Caco-2 (cell line): ENCODE measurements at regions not wholly inside any gene's neighbourhood (a gene's known extent, or its start where the extent isn't known, plus 50 kb on each side); places are given as distances from the start of the nearest gene placed in this dataset.

Source experiments
- BruUV-seq: library from RNA; stranded (reverse); fragments of 400-500 nt; replicated peaks from 2 replicates; lab custom pipeline; 2021; lab: Mats Ljungman, UMichigan
- CTCF ChIA-PET: fragments of 300-600 bp; sonication (Branson Sonifier 250); formaldehyde crosslinking; loops from one replicate; lab custom pipeline; 2022; ENCODE audit warnings: antibody characterized with exemption; lab: Charles Lee
- POLR2A ChIA-PET: fragments of 300-600 bp; sonication (Branson Sonifier 250); formaldehyde crosslinking; loops from one replicate; lab custom pipeline; 2022; ENCODE audit warnings: antibody characterized with exemption; lab: Charles Lee
- DNase-seq, 2 experiments: peaks; one replicate each; pipeline versions ENCODE4 v3.0.0 to v3.0.0-alpha.2; 2020 to 2022
- H3K27me3 ChIP-seq: replicated peaks from 2 replicates; pipeline ENCODE4 v1.6.0; 2011; ENCODE audit warnings: low read length; ENCODE audit not compliant: control insufficient read depth, insufficient read depth
- H3K36me3 ChIP-seq: 2 replicates; pipeline ENCODE4 v1.5.1; 2011; ENCODE audit warnings: low read length; ENCODE audit not compliant: control insufficient read depth, insufficient read depth
- H3K4me1 ChIP-seq: fragments of 250-450 bp; sonication (Bioruptor Pico); 2 replicates; pipeline ENCODE4 v1.5.1; 2020; ENCODE audit warnings: mild to moderate bottlenecking
- H3K4me3 ChIP-seq: 2 replicates; pipeline ENCODE4 v1.5.1; 2011; ENCODE audit warnings: low read depth, mild to moderate bottlenecking, control low read depth, low read length
- H3K9me3 ChIP-seq: fragments of 250-450 bp; sonication (Bioruptor Pico); 2 replicates; pipeline ENCODE4 v1.5.1; 2020; ENCODE audit warnings: mild to moderate bottlenecking, moderate library complexity
- H3K27ac Mint-ChIP-seq: one replicate; pipeline ENCODE4 v1.8.0; 2022; ENCODE audit warnings: mixed read lengths; ENCODE audit not compliant: unreplicated experiment
- H3K27me3 Mint-ChIP-seq: one replicate; pipeline ENCODE4 v1.8.0; 2022; ENCODE audit warnings: mixed read lengths; ENCODE audit not compliant: insufficient read depth, unreplicated experiment
- H3K36me3 Mint-ChIP-seq: one replicate; pipeline ENCODE4 v1.8.0; 2022; ENCODE audit warnings: mild to moderate bottlenecking, mixed read lengths; ENCODE audit not compliant: insufficient read depth, unreplicated experiment
- H3K4me1 Mint-ChIP-seq: one replicate; pipeline ENCODE4 v1.8.0; 2022; ENCODE audit warnings: low read depth, mixed read lengths; ENCODE audit not compliant: unreplicated experiment
- H3K4me3 Mint-ChIP-seq: one replicate; pipeline ENCODE4 v1.8.0; 2022; ENCODE audit warnings: mild to moderate bottlenecking, moderate library complexity, mixed read lengths; ENCODE audit not compliant: unreplicated experiment
- H3K9me3 Mint-ChIP-seq: one replicate; pipeline ENCODE4 v1.8.0; 2022; ENCODE audit warnings: mixed read lengths; ENCODE audit not compliant: unreplicated experiment
- intact Hi-C: fragments of 100-400 bp; cut with micrococcal nuclease; formaldehyde crosslinking; loops from one replicate; pipeline ENCODE4 v1.10.0; 2022; ENCODE audit not compliant: unreplicated experiment
- TF ChIP-seq, protein P1 (sequence below), 2 experiments: fragments of 200-600 bp in 1 of 2; IDR thresholded peaks; 1 replicate in 1 of 2; 2 replicates in 1 of 2; pipeline versions ENCODE4 v1.5.1 to v1.8.0; 2011 to 2022; ENCODE audit warnings: antibody characterized with exemption in 1 of 2, control low read depth in 1 of 2, inconsistent platforms in 1 of 2, low read depth in 1 of 2, low read length in 1 of 2, mild to moderate bottlenecking in 1 of 2, moderate library complexity in 1 of 2; ENCODE audit not compliant: insufficient read depth in 1 of 2, severe bottlenecking in 1 of 2, unreplicated experiment in 1 of 2

DNA sequence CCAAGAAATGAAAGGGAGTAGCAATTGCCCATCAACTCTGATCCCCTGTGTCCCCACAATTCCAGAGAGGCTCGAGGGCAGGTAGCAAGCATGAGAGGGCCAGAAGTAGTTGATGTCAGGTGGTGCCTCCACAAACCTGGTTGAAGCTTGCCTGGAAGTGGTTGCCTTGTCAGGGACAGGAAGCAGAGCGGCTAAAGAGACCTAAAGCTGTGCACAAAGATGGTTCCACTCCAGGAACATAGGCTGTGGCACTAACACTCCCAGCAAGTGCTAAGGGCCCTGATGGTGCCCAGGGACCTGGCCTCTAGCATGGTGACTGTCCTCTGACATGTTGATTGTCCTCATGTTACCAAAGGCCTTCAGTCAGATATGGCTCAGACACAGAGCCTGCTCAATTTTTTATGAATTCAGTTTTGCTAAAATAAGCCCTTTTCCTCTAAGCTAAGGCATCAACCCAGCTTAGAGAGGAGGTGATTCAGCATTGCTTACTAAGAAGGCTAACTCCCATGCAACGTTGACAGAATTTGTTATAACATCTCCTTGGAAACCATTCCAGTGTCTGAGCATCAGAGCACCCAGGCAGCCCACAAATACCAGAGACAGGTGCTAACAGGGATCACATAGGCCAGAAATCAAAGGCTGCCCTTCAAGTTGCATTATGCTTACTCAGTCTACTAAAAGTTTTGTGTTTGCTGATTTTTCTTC lies 196.3 kb upstream of the ARHGAP20 start:
- no peaks in the 10 kb centered on the region for H3K36me3 ChIP-seq
- TF ChIP-seq, protein P1, sequence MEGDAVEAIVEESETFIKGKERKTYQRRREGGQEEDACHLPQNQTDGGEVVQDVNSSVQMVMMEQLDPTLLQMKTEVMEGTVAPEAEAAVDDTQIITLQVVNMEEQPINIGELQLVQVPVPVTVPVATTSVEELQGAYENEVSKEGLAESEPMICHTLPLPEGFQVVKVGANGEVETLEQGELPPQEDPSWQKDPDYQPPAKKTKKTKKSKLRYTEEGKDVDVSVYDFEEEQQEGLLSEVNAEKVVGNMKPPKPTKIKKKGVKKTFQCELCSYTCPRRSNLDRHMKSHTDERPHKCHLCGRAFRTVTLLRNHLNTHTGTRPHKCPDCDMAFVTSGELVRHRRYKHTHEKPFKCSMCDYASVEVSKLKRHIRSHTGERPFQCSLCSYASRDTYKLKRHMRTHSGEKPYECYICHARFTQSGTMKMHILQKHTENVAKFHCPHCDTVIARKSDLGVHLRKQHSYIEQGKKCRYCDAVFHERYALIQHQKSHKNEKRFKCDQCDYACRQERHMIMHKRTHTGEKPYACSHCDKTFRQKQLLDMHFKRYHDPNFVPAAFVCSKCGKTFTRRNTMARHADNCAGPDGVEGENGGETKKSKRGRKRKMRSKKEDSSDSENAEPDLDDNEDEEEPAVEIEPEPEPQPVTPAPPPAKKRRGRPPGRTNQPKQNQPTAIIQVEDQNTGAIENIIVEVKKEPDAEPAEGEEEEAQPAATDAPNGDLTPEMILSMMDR (IDR thresholded peaks at IDR 0.05; ENCODE audit: insufficient read depth in 1 of 2, low read depth in 1 of 2, low read length in 1 of 2, severe bottlenecking in 1 of 2, unreplicated experiment in 1 of 2) = no peak
- H3K9me3 ChIP-seq = no peaks in the 10 kb centered on the region
- no TSS peak for BruUV-seq
- ChIA-PET CTCF (no interaction called here), POLR2A (no interaction called here)
- Mint-ChIP-seq H3K4me3 (no peak overlapping the region), H3K27me3 (peaks cover 18% of the 10 kb centered on the region), H3K36me3 (no peaks in the 10 kb centered on the region), H3K9me3 (no peaks in the 10 kb centered on the region), H3K4me1 (no peaks in the 10 kb centered on the region), H3K27ac (no peak overlapping the region)
- H3K4me3 ChIP-seq = no peak overlapping the region
- DNase-seq = no peak
- H3K27me3 ChIP-seq = no peaks in the 10 kb centered on the region
- intact Hi-C loops = no loop called here
- no peaks in the 10 kb centered on the region for H3K4me1 ChIP-seq

DNA sequence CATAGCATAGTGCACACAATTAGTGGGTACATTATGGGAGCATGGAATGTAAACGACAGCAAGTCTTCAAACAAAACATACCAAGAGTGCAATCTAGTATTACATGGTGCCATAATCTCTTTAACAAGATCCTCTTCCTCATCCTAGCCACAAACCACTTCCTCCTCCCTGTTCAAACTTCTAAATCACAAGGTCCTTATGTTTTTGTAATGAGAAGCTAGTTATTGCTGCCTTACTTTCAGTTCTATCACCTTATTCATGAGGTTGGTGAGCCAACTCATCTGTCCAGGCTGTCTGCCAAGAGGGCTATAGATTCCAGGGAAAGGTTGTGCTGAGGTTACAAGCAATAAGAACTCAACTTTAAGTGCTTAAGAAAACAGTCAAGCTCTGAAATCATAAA lies 195.4 kb upstream of the ARHGAP20 start:
- intact Hi-C loops = no loop called here
- POLR2A ChIA-PET = no interaction called here
- Histone ChIP-seq H3K4me1 (no peaks in the 10 kb centered on the region), H3K36me3 (no peaks in the 10 kb centered on the region), H3K27me3 (no peaks in the 10 kb centered on the region), H3K4me3 (no peak overlapping the region), H3K9me3 (no peaks in the 10 kb centered on the region)
- H3K9me3 Mint-ChIP-seq = no peaks in the 10 kb centered on the region
- BruUV-seq = no TSS peak
- H3K27me3 Mint-ChIP-seq = peaks cover 18% of the 10 kb centered on the region
- H3K4me3 Mint-ChIP-seq = no peak overlapping the region
- CTCF ChIA-PET = no interaction called here
- no peak for DNase-seq
- no peaks in the 10 kb centered on the region for H3K36me3 Mint-ChIP-seq
- H3K4me1 Mint-ChIP-seq = no peaks in the 10 kb centered on the region
- TF ChIP-seq, protein P1 (IDR thresholded peaks at IDR 0.05; ENCODE audit: insufficient read depth in 1 of 2, low read depth in 1 of 2, low read length in 1 of 2, severe bottlenecking in 1 of 2, unreplicated experiment in 1 of 2) = no peak
- H3K27ac Mint-ChIP-seq = no peak overlapping the region

DNA sequence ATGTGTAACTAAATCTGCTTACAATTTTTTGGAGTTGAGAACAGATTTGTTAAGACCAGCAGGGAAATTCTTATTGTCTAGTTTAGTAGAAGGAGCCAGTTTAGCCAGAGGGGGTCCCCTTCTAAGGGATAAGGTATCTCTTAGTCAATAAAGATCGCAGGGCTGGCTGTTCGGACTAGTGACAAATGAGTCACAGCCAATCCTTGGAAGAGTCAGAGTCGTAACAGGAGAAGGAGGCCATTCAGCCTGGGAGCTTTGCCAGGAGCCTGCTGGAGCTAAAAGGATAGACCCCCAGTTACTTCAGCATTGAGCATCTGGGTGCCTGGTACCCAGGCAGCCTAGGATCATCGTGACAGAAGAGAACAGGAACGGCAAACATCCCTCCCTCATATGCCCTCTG lies 191.6 kb upstream of the ARHGAP20 start:
- Histone ChIP-seq H3K4me1 (no peaks in the 10 kb centered on the region), H3K9me3 (no peaks in the 10 kb centered on the region), H3K36me3 (no peaks in the 10 kb centered on the region), H3K4me3 (no peak overlapping the region), H3K27me3 (no peaks in the 10 kb centered on the region)
- H3K27ac Mint-ChIP-seq = no peak overlapping the region
- H3K36me3 Mint-ChIP-seq = no peaks in the 10 kb centered on the region
- BruUV-seq = no TSS peak
- H3K9me3 Mint-ChIP-seq = no peaks in the 10 kb centered on the region
- H3K27me3 Mint-ChIP-seq = peaks cover 17% of the 10 kb centered on the region
- intact Hi-C loops = no loop called here
- H3K4me1 Mint-ChIP-seq = no peaks in the 10 kb centered on the region
- no peak for DNase-seq
- POLR2A ChIA-PET = no interaction called here
- TF ChIP-seq, protein P1 (IDR thresholded peaks at IDR 0.05; ENCODE audit: insufficient read depth in 1 of 2, low read depth in 1 of 2, low read length in 1 of 2, severe bottlenecking in 1 of 2, unreplicated experiment in 1 of 2) = no peak
- no peak overlapping the region for H3K4me3 Mint-ChIP-seq
- CTCF ChIA-PET = no interaction called here
